ENCODE measurements at regions not wholly inside any gene's neighbourhood (a gene's known extent, or its start where the extent isn't known, plus 50 kb on each side); places are given as distances from the start of the nearest gene placed in this dataset.

DNA sequence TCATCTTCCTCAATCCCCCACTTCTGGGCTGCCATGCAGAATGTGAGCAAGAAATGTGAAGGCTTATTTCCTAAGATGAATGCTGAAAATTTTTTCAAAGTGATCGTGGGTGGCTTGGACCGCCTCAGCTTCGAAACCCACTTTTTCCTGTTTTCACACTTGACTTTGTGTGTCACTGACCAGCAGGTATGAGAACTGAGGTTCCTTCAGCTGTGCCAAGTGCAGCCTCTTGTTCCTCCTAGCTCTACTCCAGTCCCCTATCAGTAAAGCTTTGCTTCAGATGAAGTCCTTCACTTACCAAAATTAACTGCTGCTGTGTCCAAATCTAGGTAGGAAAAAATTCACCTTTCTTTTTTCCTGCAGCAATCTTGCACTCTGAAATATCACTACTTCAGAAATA is 382.6 kb downstream of the DTWD2 start:
- no TSS peak for BruUV-seq (replicated peaks)
- TF ChIP-seq CTCF (IDR thresholded peaks at IDR 0.05; ENCODE audit: unreplicated experiment): no peak
- CTCF ChIA-PET: no interaction called here
- Mint-ChIP-seq H3K4me3 (ENCODE audit: low read depth, unreplicated experiment) (no peak overlapping the region), H3K9me3 (ENCODE audit: low read depth, unreplicated experiment) (peaks cover 2% of the 10 kb centered on the region), H3K27me3 (ENCODE audit: unreplicated experiment) (no peaks in the 10 kb centered on the region), H3K27ac (ENCODE audit: unreplicated experiment) (no peak overlapping the region), H3K4me1 (ENCODE audit: low read depth, unreplicated experiment) (no peaks in the 10 kb centered on the region), H3K36me3 (ENCODE audit: insufficient read depth, unreplicated experiment) (no peaks in the 10 kb centered on the region)
- DNase-seq: no peak
- intact Hi-C loops (cut with micrococcal nuclease; ENCODE audit: unreplicated experiment): no loop called here

DNA sequence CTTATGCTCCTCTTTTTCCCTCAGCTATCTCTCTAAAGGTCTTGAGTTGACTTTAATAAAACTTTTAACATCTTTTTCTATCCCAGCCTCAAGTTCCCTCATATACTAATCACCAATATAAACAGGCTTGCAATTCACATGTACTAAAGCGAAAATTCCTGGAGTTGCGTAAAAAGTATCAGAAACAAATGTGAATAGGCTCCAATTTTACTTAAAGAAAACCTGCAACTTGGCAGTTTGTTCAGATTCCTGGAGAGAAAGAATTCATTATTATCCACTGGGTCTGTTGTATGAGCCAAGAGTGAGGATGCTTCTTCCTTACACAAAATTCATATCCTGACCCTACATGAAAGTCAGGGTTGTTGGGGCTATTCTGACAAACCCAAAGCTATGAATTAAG is 384.2 kb downstream of the DTWD2 start:
- BruUV-seq (replicated peaks): no TSS peak
- no peak for DNase-seq
- H3K27ac Mint-ChIP-seq (ENCODE audit: unreplicated experiment): no peak overlapping the region
- H3K27me3 Mint-ChIP-seq (ENCODE audit: unreplicated experiment): no peaks in the 10 kb centered on the region
- no peak for TF ChIP-seq CTCF (IDR thresholded peaks at IDR 0.05; ENCODE audit: unreplicated experiment)
- peaks cover 2% of the 10 kb centered on the region for H3K9me3 Mint-ChIP-seq (ENCODE audit: low read depth, unreplicated experiment)
- no peaks in the 10 kb centered on the region for H3K36me3 Mint-ChIP-seq (ENCODE audit: insufficient read depth, unreplicated experiment)
- CTCF ChIA-PET: no interaction called here
- intact Hi-C loops (cut with micrococcal nuclease; ENCODE audit: unreplicated experiment): no loop called here
- no peaks in the 10 kb centered on the region for H3K4me1 Mint-ChIP-seq (ENCODE audit: low read depth, unreplicated experiment)
- H3K4me3 Mint-ChIP-seq (ENCODE audit: low read depth, unreplicated experiment): no peak overlapping the region

- DNase-seq: no peak
- CTCF ChIA-PET: no interaction called here
- TF ChIP-seq CTCF (IDR thresholded peaks at IDR 0.05; ENCODE audit: unreplicated experiment): no peak
- no peaks in the 10 kb centered on the region for H3K4me1 Mint-ChIP-seq (ENCODE audit: low read depth, unreplicated experiment)
- no peaks in the 10 kb centered on the region for H3K36me3 Mint-ChIP-seq (ENCODE audit: insufficient read depth, unreplicated experiment)
- H3K4me3 Mint-ChIP-seq (ENCODE audit: low read depth, unreplicated experiment): no peak overlapping the region
- intact Hi-C loops (cut with micrococcal nuclease; ENCODE audit: unreplicated experiment): no loop called here
- H3K9me3 Mint-ChIP-seq (ENCODE audit: low read depth, unreplicated experiment): peaks cover 2% of the 10 kb centered on the region
- H3K27ac Mint-ChIP-seq (ENCODE audit: unreplicated experiment): no peak overlapping the region
- no TSS peak for BruUV-seq (replicated peaks)
- H3K27me3 Mint-ChIP-seq (ENCODE audit: unreplicated experiment): no peaks in the 10 kb centered on the region
Measured at GRCh38 chr5:118603278-118603677, 385.1 kb downstream of the DTWD2 start.

DNA sequence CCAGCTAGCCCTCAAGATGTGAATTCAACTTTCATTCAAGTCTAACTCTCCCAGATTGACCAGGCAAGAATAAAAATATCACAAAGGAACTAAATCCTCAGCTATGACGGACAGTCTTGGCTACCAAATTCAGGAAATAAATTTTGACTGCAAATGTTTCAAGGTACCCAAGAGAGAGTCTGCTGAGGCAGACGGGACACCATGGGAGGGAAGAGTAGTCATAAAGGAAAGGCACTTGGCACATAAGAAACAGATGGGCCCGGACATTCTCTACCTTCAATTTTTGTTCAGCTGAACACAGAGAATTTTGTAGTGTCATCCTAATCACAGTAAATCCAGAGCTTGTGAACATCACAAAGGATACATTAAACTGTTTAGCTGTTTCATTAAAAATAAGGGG is 390.0 kb downstream of the DTWD2 start:
- CTCF ChIA-PET: no interaction called here

More for the DNA sequence above, 390.0 kb downstream of the DTWD2 start:
- TF ChIP-seq CTCF (IDR thresholded peaks at IDR 0.05; ENCODE audit: unreplicated experiment): no peak
- BruUV-seq (replicated peaks): no TSS peak
- Mint-ChIP-seq H3K9me3 (ENCODE audit: low read depth, unreplicated experiment) (peaks cover 2% of the 10 kb centered on the region), H3K4me1 (ENCODE audit: low read depth, unreplicated experiment) (no peaks in the 10 kb centered on the region), H3K27me3 (ENCODE audit: unreplicated experiment) (no peaks in the 10 kb centered on the region), H3K27ac (ENCODE audit: unreplicated experiment) (no peak overlapping the region), H3K36me3 (ENCODE audit: insufficient read depth, unreplicated experiment) (no peaks in the 10 kb centered on the region), H3K4me3 (ENCODE audit: low read depth, unreplicated experiment) (no peak overlapping the region)
- intact Hi-C loops (cut with micrococcal nuclease; ENCODE audit: unreplicated experiment): no loop called here
- DNase-seq: no peak
